GM12865 (cell line): ENCODE measurements at regions not wholly inside any gene's neighbourhood (a gene's known extent, or its start where the extent isn't known, plus 50 kb on each side); places are given as distances from the start of the nearest gene placed in this dataset.

Experiments
- DNase-seq: peaks from one replicate; pipeline ENCODE4 v3.0.0; 2010; ENCODE audit warnings: low read depth
- H3K4me3 ChIP-seq: 2 replicates; pipeline ENCODE4 v1.5.1; 2011; ENCODE audit warnings: mild to moderate bottlenecking, low read depth, low read length, control low read depth
- TF ChIP-seq, protein P1 (sequence below): IDR thresholded peaks from 2 replicates; pipeline ENCODE4 v1.5.1; 2011; ENCODE audit warnings: low read length, control low read depth, low read depth, inconsistent platforms; ENCODE audit not compliant: insufficient read depth; ENCODE audit errors: missing control alignments

- TF ChIP-seq, protein P1, sequence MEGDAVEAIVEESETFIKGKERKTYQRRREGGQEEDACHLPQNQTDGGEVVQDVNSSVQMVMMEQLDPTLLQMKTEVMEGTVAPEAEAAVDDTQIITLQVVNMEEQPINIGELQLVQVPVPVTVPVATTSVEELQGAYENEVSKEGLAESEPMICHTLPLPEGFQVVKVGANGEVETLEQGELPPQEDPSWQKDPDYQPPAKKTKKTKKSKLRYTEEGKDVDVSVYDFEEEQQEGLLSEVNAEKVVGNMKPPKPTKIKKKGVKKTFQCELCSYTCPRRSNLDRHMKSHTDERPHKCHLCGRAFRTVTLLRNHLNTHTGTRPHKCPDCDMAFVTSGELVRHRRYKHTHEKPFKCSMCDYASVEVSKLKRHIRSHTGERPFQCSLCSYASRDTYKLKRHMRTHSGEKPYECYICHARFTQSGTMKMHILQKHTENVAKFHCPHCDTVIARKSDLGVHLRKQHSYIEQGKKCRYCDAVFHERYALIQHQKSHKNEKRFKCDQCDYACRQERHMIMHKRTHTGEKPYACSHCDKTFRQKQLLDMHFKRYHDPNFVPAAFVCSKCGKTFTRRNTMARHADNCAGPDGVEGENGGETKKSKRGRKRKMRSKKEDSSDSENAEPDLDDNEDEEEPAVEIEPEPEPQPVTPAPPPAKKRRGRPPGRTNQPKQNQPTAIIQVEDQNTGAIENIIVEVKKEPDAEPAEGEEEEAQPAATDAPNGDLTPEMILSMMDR: no peak
- H3K4me3 ChIP-seq: no peak overlapping the region
- no peak for DNase-seq
Measured at GRCh38 chr6:44028789-44029310, 98.4 kb downstream of the MRPL14 start.

GRCh38 chr6:44025226-44025625 lies 102.0 kb downstream of the MRPL14 start:
- no peak overlapping the region for H3K4me3 ChIP-seq
- no peak for DNase-seq
- TF ChIP-seq, protein P1: no peak

DNA sequence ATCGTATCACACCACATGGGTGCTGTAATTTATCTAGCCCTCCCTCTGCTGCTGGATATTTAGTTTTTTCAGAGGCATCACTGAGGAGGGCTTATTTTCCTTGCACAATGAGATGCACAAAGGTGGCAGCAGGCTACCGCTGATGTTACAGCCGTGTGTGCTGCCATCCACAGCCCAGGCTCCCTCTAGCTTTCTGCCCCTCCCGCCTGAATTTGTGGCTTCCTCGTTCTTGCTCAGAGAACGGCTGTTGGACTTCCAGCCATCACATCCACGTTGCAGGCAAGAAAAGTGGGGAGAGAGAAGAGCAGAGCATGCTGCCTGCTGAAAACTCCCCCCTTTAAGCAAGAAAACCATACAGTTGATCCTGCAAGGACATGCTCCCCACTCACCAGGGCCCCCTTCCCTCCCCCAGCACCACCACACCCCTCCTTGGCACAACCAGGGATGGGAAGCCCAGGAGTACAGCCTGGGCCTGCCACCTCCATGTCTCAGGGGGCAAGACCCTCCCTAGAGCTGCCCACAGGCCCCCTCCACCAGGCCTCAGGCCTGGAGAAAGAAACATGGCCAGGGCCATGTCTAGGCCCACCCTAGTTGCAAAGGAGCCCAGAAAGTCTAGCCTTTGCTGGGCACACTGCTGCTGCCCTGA lies 102.6 kb downstream of the MRPL14 start:
- DNase-seq: no peak

GRCh38 chr6:44023586-44024454 lies 103.4 kb downstream of the MRPL14 start:
- DNase-seq: no peak
- TF ChIP-seq, protein P1: no peak
- H3K4me3 ChIP-seq: no peak overlapping the region

More for the DNA sequence above, 102.6 kb downstream of the MRPL14 start:
- TF ChIP-seq, protein P1: no peak
- H3K4me3 ChIP-seq: no peak overlapping the region

GRCh38 chr6:44022671-44023352 lies 104.4 kb downstream of the MRPL14 start:
- no peak for DNase-seq
- TF ChIP-seq, protein P1: no peak
- no peak overlapping the region for H3K4me3 ChIP-seq

GRCh38 chr6:44022296-44022661 lies 105.0 kb downstream of the MRPL14 start:
- TF ChIP-seq, protein P1: no peak
- DNase-seq: no peak
- H3K4me3 ChIP-seq: no peak overlapping the region
